HepG2 (cell line): ENCODE measurements at regions not wholly inside any gene's neighbourhood (a gene's known extent, or its start where the extent isn't known, plus 50 kb on each side); places are given as distances from the start of the nearest gene placed in this dataset.

Experiments used
- ATAC-seq: fragments of 200-7000 bp; cut with Tn5 transposase; 3 replicates; pipeline ENCODE4 v1.9.1; 2020; ENCODE audit warnings: mild to moderate bottlenecking, moderate library complexity
- BruUV-seq: library from RNA; stranded (reverse); fragments of 400-500 nt; replicated peaks from 2 replicates; lab custom pipeline; 2021; lab: Mats Ljungman, UMichigan
- CTCF ChIA-PET: fragments of 300-600 bp; formaldehyde crosslinking; extraction: SDS; loops from one replicate; lab custom pipeline; 2021; ENCODE audit warnings: low total read pairs, inconsistent platforms, low intra/inter-chr PET ratio; lab: Yijun Ruan, JAX
- POLR2A ChIA-PET: fragments of 350-600 bp; sonication (Branson Sonifier 250); formaldehyde crosslinking; loops from one replicate; lab custom pipeline; 2020; ENCODE audit warnings: antibody characterized with exemption, inconsistent platforms; lab: Yijun Ruan, JAX
- DNase-seq: peaks from one replicate; pipeline ENCODE4 v3.0.0-alpha.2; 2015; ENCODE audit warnings: low spot score
- FAIRE-seq: peaks from 3 replicates; lab custom pipeline; 2011; peaks lifted over from hg19 to GRCh38; lab: Jason Lieb, UNC
- H2AFZ ChIP-seq: one replicate; pipeline ENCODE4 v1.6.1; 2011; ENCODE audit warnings: low read length, inconsistent platforms
- H3K27ac ChIP-seq: fragments of 300-600 bp; 3 replicates; pipeline ENCODE4 v1.8.0; 2011; ENCODE audit warnings: mixed run types, mild to moderate bottlenecking, mixed read lengths, low read length, inconsistent platforms; ENCODE audit not compliant: insufficient read depth; ENCODE audit errors: extremely low read length
- H3K27me3 ChIP-seq, 2 experiments: fragments of 200-600 bp in 1 of 2; 2 replicates in 1 of 2; 3 replicates in 1 of 2; pipeline versions ENCODE4 v1.6.0 to v1.8.0; 2011; ENCODE audit warnings: low read length in 2 of 2, mild to moderate bottlenecking in 2 of 2, moderate library complexity in 2 of 2, inconsistent platforms in 1 of 2; ENCODE audit not compliant: insufficient read depth in 2 of 2, control insufficient read depth in 1 of 2
- H3K36me3 ChIP-seq, 2 experiments: fragments of 200-600 bp in 1 of 2; replicated peaks in 1 of 2; 2 replicates in 1 of 2; 3 replicates in 1 of 2; pipeline versions ENCODE4 v1.5.1 to v1.8.0; 2011; ENCODE audit warnings: low read length in 2 of 2, inconsistent platforms in 1 of 2; ENCODE audit not compliant: insufficient read depth in 2 of 2, control insufficient read depth in 1 of 2
- H3K4me1 ChIP-seq: 2 replicates; pipeline ENCODE4 v1.5.1; 2012; ENCODE audit warnings: low read length, inconsistent platforms; ENCODE audit not compliant: insufficient read depth
- H3K4me2 ChIP-seq: 2 replicates; pipeline ENCODE4 v1.6.0; 2011; ENCODE audit warnings: low read depth, low read length, inconsistent platforms
- H3K4me3 ChIP-seq, 3 experiments: fragments of 200-600 bp in 1 of 3; sonication (generic), shearing (Covaris generic) in 1 of 3; replicated peaks in 1 of 3; 2 replicates each; pipeline ENCODE4 v1.5.1; 2011 to 2016; ENCODE audit warnings: low read length in 3 of 3, inconsistent platforms in 2 of 3, low read depth in 2 of 3, mild to moderate bottlenecking in 2 of 3, control low read depth in 1 of 3, mixed read lengths in 1 of 3; ENCODE audit not compliant: insufficient read depth in 1 of 3
- H3K79me2 ChIP-seq: one replicate; pipeline ENCODE4 v1.6.1; 2011; ENCODE audit warnings: low read length, inconsistent platforms; ENCODE audit not compliant: insufficient read depth
- H3K9ac ChIP-seq: 2 replicates; pipeline ENCODE4 v1.6.0; 2011; ENCODE audit warnings: mild to moderate bottlenecking, low read depth, low read length, inconsistent platforms; ENCODE audit not compliant: insufficient read depth
- H3K9me3 ChIP-seq: 2 replicates; pipeline ENCODE4 v1.5.1; 2012; ENCODE audit warnings: mild to moderate bottlenecking, low read length
- H4K20me1 ChIP-seq: 2 replicates; pipeline ENCODE4 v1.6.0; 2011; ENCODE audit warnings: inconsistent platforms, mild to moderate bottlenecking, low read length, moderate library complexity; ENCODE audit not compliant: insufficient read depth
- EEA1 ChIP-seq: sonication (generic); formaldehyde crosslinking; IDR thresholded peaks from 2 replicates; pipeline ENCODE4 v1.5.1; 2020; ENCODE audit warnings: mild to moderate bottlenecking, missing genetic modification reagents, borderline replicate concordance
- HNRNPK ChIP-seq: fragments of 200-400 bp; formaldehyde crosslinking; IDR thresholded peaks from 2 replicates; pipeline ENCODE4 v1.6.1; 2018; ENCODE audit warnings: low read length, low read depth, moderate library complexity, mild to moderate bottlenecking; ENCODE audit not compliant: poor library complexity, severe bottlenecking
- HOXA5 ChIP-seq: sonication (generic); formaldehyde crosslinking; IDR thresholded peaks from 2 replicates; pipeline ENCODE4 v1.4.0; 2020; ENCODE audit warnings: missing genetic modification reagents
- KIAA2018 ChIP-seq: sonication (generic); formaldehyde crosslinking; IDR thresholded peaks from 2 replicates; pipeline ENCODE4 v1.5.0; 2020; ENCODE audit warnings: mild to moderate bottlenecking, missing genetic modification reagents, borderline replicate concordance
- NBN ChIP-seq: fragments of 450-650 bp; conservative IDR thresholded peaks from 2 replicates; pipeline ENCODE4 v1.6.1; 2017
- NFIB ChIP-seq: sonication (generic); formaldehyde crosslinking; IDR thresholded peaks from 2 replicates; pipeline ENCODE4 v1.9.0; 2021; ENCODE audit warnings: missing genetic modification reagents, mild to moderate bottlenecking, borderline replicate concordance
- NFRKB ChIP-seq: fragments of 450-650 bp; IDR thresholded peaks from 2 replicates; pipeline ENCODE4 v1.6.1; 2017
- SMARCC2 ChIP-seq: fragments of 450-650 bp; IDR thresholded peaks from 2 replicates; pipeline ENCODE4 v1.6.1; 2017; ENCODE audit warnings: antibody characterized with exemption, mild to moderate bottlenecking
- ZIK1 ChIP-seq: sonication (generic); formaldehyde crosslinking; IDR thresholded peaks from 2 replicates; pipeline ENCODE4 v1.5.0; 2020; ENCODE audit warnings: mild to moderate bottlenecking, low read depth, missing genetic modification reagents, borderline replicate concordance
- ZNF362 ChIP-seq: sonication (generic); formaldehyde crosslinking; IDR thresholded peaks from 2 replicates; pipeline ENCODE4 v1.4.0; 2020; ENCODE audit warnings: missing genetic modification reagents, mild to moderate bottlenecking, borderline replicate concordance
- WGBS: methylation state at CpG from one replicate; pipeline ENCODE4 v1.1.6; 2017; ENCODE audit warnings: low lambda C conversion rate; 5-methylcytosine and 5-hydroxymethylcytosine counted together
- in situ Hi-C: cut with HindIII; loops from 2 replicates; pipeline ENCODE4 v1.10.0; 2017; ENCODE audit warnings: low pct_unique_long_range_greater_than_20kb; ENCODE audit not compliant: extremely low pct_ligation_motif_present
- intact Hi-C: fragments of 100-400 bp; cut with micrococcal nuclease; formaldehyde crosslinking; loops from one replicate; pipeline ENCODE4 v1.10.0; 2022; ENCODE audit not compliant: unreplicated experiment

- Histone ChIP-seq H3K4me3 (no peak overlapping the region), H3K79me2 (no peaks in the 10 kb centered on the region), H3K36me3 (no peaks in the 10 kb centered on the region), H3K9ac (no peak overlapping the region), H4K20me1 (no peaks in the 10 kb centered on the region), H3K27ac (no peak overlapping the region), H2AFZ (no peak overlapping the region), H3K27me3 (0 out of 5 replicates have a peak, but pooled peaks cover 0 to 2% of the 10 kb centered on the region in 2 experiments), H3K4me2 (no peak overlapping the region), H3K9me3 (0 out of 2 replicates have a peak, but pooled peaks cover 5% of the 10 kb centered on the region), H3K4me1 (no peaks in the 10 kb centered on the region)
- FAIRE-seq (no peak), ATAC-seq (no peak), DNase-seq (no peak)
- intact Hi-C loops = no loop called here
- ChIA-PET CTCF (no interaction called here), POLR2A (no interaction called here)
- whole genome bisulfite sequencing = 2% methylated on average over 2 of the region's 2 CpGs
- in situ Hi-C loops = no loop called here
- TF ChIP-seq EEA1 (no peak), KIAA2018 (CRISPR knock-in tag) (no peak), NFRKB (no peak), ZIK1 (no peak), NBN (no peak), NFIB (CRISPR knock-in tag) (no peak), ZNF362 (CRISPR knock-in tag) (no peak), HOXA5 (CRISPR knock-in tag) (no peak), HNRNPK (no peak), SMARCC2 (no peak)
- no TSS peak for BruUV-seq
Measured at GRCh38 chr6:130587778-130588520, 222.1 kb downstream of the TMEM200A start.
